ENCODE measurements at regions not wholly inside any gene's neighbourhood (a gene's known extent, or its start where the extent isn't known, plus 50 kb on each side); places are given as distances from the start of the nearest gene placed in this dataset.

- DNase-seq = no peak
Observed at GRCh38 chr3:124413393-124413792, 316.9 kb upstream of the UMPS start.

DNA sequence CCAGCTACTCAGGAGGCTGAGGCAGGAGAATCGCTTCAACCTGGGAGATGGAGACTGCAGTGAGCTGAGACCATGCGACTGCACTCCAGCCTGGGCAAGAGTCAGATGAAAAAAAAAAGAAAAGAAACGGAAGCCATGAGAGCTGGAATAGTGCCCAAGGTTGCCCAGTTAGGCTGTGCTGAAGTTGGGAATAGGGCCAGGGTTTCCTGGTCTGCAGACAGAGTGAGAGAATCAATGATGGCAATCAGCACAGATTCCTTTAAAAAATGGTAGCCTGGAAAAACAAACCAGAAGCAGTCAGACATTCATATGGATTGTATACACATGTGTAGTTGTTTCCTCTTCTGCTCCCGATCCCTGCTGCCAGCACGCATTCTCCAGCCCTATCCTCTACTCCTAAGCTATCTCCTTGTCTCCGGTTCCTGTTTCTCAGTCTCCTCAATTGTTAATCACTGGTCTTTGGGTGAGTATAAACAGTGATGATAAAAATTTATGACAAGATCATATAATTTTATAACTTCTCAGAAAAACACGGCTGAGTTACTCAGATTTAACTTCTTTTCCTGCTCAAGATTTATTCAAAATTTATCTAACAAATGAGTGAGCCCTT is 316.2 kb upstream of the UMPS start:
- DNase-seq = no peak

DNA sequence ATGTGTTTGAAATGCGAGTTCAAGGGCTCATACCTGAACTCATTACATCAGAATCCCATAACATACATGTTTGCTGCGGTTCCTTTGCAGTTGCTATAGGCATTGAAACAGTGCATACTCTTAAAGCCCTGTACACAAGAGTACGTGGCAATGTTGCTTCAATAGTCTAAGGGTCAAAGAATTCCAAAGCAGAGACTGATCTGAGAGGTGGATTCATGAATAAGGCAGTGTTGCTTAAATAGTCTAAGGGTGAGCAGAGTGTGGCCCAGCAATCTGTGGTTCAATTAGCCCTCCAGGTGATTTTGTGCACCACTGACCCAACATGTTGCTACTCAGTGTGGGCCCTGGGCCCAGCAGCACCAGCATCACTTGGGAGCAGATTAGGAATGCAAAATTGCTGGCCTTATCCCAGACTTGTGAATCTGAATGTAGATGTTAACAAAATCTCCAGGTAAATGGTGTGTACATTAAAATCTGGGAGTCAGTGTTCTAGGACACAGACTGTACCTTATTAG is 314.7 kb upstream of the UMPS start:
- no peak for DNase-seq

GRCh38 chr3:124419303-124419702 is 310.9 kb upstream of the UMPS start:
- DNase-seq = no peak

GRCh38 chr3:124420392-124420791 is 309.9 kb upstream of the UMPS start:
- DNase-seq = no peak

GRCh38 chr3:124422805-124423204 is 307.4 kb upstream of the UMPS start:
- no peak for DNase-seq

- no peak for DNase-seq
Observed at GRCh38 chr3:124424396-124424795, 305.9 kb upstream of the UMPS start.

DNA sequence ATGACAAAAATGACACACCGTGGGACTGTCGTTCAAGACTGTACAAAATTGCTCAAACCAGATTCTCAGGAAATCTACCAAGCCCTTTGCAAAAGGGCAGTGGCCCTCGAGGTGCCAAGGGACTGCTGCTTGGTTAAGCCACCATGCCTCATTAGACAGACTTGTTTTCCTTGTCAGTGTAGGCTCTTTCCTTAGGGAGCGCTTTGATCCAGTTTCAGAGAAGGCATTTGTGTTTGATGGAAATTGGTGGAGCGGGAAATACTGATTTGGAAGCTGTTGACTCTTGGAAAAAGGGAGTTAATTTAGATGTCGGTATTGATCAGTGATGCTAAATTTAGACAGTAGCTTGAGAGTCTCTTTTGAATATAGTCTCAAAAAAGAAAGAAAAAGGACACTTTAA is 304.3 kb upstream of the UMPS start:
- DNase-seq = no peak

- no peak for DNase-seq
Observed at GRCh38 chr3:124428372-124429128, 301.7 kb upstream of the UMPS start.

GRCh38 chr3:124429129-124429815 is 301.0 kb upstream of the UMPS start:
- DNase-seq = no peak

DNA sequence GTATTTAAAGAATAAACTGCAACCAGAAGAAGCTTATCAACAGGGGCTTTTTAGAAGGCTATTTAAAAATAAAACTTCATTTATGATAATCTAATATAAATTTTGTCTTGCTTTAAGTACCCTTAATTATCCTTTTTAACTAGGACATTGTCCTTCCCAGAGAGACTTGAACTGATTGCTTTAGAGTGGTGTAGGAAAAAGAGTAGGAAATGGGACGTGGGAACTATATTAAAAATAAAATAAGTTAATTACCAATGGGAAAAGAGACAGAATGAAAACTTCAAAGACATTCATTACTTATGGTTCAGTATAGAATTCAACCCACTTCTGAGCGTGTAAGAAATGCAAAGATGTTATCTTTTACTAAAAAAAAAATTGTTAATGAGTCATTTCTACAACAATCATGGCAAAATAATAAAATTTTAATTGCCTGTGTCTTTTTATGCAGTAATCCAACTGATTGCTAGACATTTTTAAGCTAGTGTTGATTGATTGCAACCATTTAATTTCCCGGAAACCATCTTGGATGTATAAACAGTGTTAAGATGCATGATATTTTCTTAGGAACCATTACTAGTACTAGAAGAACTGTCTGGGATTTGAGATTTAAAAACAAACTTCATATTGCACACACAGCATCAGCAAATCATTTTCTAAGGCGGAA is 298.8 kb upstream of the UMPS start:
- DNase-seq = no peak

GRCh38 chr3:124434176-124434575 is 296.1 kb upstream of the UMPS start:
- DNase-seq = no peak

DNA sequence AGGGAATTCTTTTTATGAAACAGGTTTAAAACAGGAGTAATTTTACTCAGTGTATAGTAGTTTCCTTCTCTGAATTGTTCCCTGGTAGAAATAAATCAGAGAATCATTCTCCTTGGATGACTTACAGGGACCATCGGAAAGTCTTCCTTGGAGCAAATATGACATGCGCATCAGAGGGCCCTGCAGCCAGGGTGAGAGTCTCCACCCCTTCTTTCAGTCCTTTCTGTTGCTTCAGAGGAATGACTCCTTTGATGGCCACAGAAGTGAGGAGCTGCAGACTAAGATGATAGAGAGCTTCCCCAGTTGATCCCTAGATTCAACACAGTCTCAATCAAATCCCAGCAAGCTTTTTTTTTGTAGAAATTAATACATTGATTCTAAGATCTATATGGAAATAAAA is 294.8 kb upstream of the UMPS start:
- no peak for DNase-seq

DNA sequence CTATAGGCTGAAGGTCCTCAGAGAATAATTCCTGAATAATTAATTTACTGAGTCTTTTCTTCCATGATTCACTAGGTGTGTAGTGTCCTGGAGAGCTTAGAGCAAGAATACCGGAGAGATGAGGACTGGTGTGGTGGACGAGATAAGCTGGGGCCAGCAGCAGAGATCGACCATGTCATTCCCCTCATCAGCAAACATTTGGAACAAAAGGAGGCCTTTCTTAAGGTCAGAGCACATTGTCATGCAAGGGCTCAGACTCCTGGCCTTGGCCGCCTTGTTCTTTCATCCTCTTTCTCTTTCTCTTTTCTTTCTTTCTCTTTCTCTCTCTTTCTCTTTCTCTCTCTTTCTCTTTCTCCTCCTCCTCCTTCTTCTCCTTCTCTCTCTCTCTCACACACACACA is 291.4 kb upstream of the UMPS start:
- DNase-seq = no peak

- DNase-seq = no peak
Observed at GRCh38 chr3:124439603-124440002, 290.6 kb upstream of the UMPS start.

- no peak for DNase-seq
Observed at GRCh38 chr3:124441766-124442165, 288.5 kb upstream of the UMPS start.

- DNase-seq = no peak
Observed at GRCh38 chr3:124442463-124442862, 287.8 kb upstream of the UMPS start.

DNA sequence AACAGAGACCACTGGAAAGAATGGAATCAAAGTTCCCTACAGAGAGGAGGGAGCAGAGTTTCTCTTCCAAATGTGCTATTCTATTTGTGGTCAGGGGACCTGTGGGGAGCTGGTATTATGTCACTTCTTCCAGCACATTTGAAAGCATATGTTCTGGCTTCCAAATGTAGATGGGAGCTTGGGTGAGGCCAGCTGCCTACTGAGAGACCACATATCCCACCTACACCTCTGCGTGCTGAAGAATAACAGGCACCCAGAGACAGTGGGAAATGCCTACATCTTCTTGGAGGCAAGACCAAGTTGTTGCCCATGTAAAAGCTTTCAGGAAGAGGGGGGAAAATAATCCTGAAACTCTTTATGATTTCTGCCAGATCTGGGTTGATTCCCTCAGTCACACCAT is 286.8 kb upstream of the UMPS start:
- DNase-seq = no peak

DNA sequence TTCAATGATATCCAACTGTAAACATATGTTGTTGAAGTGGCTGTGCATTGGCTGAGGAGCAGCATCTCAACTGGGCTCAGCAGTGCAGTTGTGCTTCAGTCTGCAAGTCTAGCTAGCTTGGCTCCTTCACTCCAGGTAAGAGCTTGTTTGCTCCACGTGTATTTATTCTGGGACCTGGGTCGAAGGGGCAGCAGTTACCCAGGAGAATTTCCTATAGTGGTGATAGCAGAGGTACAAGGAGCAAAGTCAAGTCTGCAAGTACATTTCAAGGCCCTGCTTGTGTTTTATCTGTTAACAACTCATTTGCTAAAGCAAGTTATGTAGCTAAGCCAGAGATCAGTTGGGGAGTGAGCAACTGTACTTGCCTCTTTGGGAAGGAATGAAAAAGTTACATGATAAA is 286.2 kb upstream of the UMPS start:
- DNase-seq = no peak

DNA sequence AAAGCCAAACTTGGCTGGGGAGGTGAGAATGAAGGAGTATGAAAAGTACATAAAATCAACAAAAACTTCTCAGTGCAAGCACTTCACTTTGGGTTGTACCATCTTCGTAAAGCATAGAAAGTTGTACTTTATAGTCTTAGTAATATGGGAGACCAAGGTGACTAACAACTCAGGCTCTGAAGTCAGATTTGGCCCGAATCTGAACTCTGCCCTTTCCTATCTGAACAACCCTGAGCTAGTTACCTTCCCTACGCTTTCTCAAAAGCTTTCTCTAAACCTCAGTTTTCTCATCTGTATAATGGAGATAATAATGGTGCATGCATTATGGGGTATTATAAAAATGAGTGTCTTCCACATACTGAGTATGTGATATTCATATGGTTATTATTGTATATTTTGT is 285.4 kb upstream of the UMPS start:
- no peak for DNase-seq

DNA sequence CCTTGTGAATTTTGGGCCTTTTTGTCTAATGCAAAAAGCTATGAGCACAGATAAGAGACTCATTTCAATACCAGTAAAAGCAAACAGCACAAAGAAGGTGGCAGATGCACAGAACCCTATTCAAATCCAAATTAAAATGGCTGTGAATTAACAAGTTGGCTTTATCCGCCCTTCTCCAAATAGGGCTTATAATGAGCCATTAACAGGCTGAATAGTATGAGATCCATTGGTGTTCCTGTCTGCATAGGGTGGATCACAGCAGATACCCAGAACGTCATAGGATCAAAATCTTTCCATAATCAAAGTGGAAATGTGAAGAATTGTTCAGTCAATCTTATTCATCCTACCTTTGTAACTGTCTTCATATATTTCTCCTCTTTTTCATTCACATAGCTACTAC is 282.4 kb upstream of the UMPS start:
- DNase-seq = no peak

GRCh38 chr3:124448954-124449353 is 281.3 kb upstream of the UMPS start:
- no peak for DNase-seq

DNA sequence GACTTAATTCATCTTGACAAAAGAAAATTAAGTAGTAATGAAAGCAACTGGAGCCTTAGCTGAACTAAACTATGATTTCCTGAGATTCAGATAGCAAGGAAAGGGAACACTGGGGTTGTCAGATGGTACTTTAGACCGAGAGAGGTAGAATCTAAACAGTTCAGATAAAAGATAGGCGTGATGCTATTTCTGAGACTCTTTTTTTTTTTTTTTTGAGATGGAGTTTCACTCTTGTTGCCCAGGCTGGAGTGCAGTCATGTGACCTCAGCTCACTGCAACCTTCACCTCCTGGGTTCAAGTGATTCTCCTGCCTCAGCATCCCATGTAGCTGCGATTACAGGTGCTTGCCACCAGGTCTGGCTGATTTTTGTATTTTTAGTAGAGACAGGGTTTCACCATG is 279.9 kb upstream of the UMPS start:
- no peak for DNase-seq

All from stimulated activated CD8-positive, alpha-beta memory T cell treated with anti-CD3 and anti-CD28 coated beads, Interleukin-4, amount 100 ng/mL, for 48 hours (primary cell).